ENCODE measurements at regions not wholly inside any gene's neighbourhood (a gene's known extent, or its start where the extent isn't known, plus 50 kb on each side); places are given as distances from the start of the nearest gene placed in this dataset.

DNA sequence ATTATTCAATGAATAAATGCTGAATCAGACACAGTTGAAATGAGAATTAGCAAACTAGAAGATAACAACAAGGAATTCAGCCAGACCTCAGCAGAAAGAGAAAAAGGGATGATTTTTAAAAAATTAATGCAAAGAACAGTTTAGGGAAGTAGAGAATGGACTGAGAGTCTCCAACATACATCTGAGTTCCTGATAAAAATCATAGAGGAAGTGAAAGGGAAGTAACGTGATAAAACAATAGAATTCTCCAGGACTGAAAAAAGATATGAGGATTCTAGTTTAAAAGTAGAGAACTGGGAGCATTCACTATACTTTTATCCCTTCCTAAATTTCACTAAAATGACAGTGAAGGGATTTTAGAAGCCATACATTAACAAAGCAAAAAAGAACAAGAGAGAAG, 592.0 kb downstream of the SOX6 start:
- TF ChIP-seq POLR2A (IDR thresholded peaks at IDR 0.05): no peak
- TF ChIP-seq, protein P1, sequence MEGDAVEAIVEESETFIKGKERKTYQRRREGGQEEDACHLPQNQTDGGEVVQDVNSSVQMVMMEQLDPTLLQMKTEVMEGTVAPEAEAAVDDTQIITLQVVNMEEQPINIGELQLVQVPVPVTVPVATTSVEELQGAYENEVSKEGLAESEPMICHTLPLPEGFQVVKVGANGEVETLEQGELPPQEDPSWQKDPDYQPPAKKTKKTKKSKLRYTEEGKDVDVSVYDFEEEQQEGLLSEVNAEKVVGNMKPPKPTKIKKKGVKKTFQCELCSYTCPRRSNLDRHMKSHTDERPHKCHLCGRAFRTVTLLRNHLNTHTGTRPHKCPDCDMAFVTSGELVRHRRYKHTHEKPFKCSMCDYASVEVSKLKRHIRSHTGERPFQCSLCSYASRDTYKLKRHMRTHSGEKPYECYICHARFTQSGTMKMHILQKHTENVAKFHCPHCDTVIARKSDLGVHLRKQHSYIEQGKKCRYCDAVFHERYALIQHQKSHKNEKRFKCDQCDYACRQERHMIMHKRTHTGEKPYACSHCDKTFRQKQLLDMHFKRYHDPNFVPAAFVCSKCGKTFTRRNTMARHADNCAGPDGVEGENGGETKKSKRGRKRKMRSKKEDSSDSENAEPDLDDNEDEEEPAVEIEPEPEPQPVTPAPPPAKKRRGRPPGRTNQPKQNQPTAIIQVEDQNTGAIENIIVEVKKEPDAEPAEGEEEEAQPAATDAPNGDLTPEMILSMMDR (IDR thresholded peaks at IDR 0.05): no peak
